ENCODE measurements at regions not wholly inside any gene's neighbourhood (a gene's known extent, or its start where the extent isn't known, plus 50 kb on each side); places are given as distances from the start of the nearest gene placed in this dataset.

GRCh38 chr7:121515229-121515628 is 119.1 kb upstream of the FAM3C start:
- TF ChIP-seq CTCF (IDR thresholded peaks at IDR 0.05; ENCODE audit: extremely low read depth, missing control alignments) = no peak
- DNase-seq (ENCODE audit: low spot score) = no peak

- no peak for DNase-seq (ENCODE audit: low spot score)
- TF ChIP-seq CTCF (IDR thresholded peaks at IDR 0.05; ENCODE audit: extremely low read depth, missing control alignments) = no peak
Measured at GRCh38 chr7:121513105-121513504, 117.0 kb upstream of the FAM3C start.

- DNase-seq (ENCODE audit: low spot score) = no peak
- TF ChIP-seq CTCF (IDR thresholded peaks at IDR 0.05; ENCODE audit: extremely low read depth, missing control alignments) = no peak
Measured at GRCh38 chr7:121510858-121511482, 114.9 kb upstream of the FAM3C start.

- TF ChIP-seq CTCF (IDR thresholded peaks at IDR 0.05; ENCODE audit: extremely low read depth, missing control alignments) = no peak
- no peak for DNase-seq (ENCODE audit: low spot score)
Measured at GRCh38 chr7:121510302-121510701, 114.2 kb upstream of the FAM3C start.

- TF ChIP-seq CTCF (IDR thresholded peaks at IDR 0.05; ENCODE audit: extremely low read depth, missing control alignments) = no peak
- no peak for DNase-seq (ENCODE audit: low spot score)
Measured at GRCh38 chr7:121505540-121506182, 109.6 kb upstream of the FAM3C start.

- no peak for TF ChIP-seq CTCF (IDR thresholded peaks at IDR 0.05; ENCODE audit: extremely low read depth, missing control alignments)
- DNase-seq (ENCODE audit: low spot score) = no peak
Measured at GRCh38 chr7:121505021-121505420, 108.9 kb upstream of the FAM3C start.

GRCh38 chr7:121504482-121504881 is 108.4 kb upstream of the FAM3C start:
- TF ChIP-seq CTCF (IDR thresholded peaks at IDR 0.05; ENCODE audit: extremely low read depth, missing control alignments) = no peak
- DNase-seq (ENCODE audit: low spot score) = no peak

Measured in GM20000 (cell line).